ENCODE measurements at regions not wholly inside any gene's neighbourhood (a gene's known extent, or its start where the extent isn't known, plus 50 kb on each side); places are given as distances from the start of the nearest gene placed in this dataset.

DNA sequence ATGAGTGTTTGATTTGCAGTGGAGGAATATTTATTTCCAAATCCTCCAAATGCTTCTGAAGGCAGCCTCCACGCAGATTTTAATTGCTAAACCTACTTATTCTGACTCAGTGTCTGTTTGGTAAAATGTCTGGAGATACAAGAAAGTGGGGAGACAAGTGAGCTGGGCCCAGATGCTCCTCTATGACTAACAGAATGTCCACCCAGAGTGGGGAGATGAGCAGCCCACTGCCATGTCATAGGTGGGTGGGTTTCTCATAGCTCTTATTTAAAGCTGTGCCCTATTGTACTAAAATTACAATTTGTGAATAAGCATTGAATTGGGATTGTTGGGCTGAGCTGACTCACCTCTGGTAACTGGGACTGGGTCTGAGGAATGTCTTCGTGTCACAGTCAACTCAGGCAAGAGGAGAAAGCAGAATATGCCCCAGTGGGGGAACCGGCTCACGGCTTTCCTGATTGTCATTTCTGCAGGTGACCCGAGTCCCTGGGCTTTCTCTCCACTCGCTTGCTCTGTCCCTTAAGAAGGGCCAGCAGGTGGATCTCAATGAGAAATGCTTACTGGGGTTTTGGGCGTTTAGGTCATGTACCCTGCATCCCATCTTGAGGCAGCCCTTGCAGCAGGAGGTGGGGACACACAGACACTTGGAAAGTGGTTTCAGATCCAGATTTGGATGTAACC, 116.3 kb upstream of the SPRED2 start:
- DNase-seq, result no peak

DNA sequence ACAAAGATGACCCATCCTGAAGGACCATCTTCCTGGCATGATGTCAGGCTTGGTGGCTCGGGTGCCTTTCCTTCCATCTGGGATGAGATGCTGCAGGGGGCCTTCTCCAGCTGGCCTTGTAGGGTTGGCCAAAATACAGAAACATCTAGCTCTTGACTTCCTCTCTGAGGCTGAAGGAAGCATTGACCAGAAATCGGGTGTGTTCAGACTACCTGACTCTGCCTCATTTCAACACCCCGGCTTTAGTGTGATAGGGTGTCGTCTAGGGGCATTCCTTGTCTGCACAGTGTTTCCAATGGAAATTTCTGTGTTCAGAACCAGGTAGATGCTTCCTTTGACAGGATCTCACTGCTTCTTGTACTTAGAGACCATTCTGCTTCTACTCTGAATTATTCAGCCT, 115.7 kb upstream of the SPRED2 start:
- DNase-seq, result no peak

DNA sequence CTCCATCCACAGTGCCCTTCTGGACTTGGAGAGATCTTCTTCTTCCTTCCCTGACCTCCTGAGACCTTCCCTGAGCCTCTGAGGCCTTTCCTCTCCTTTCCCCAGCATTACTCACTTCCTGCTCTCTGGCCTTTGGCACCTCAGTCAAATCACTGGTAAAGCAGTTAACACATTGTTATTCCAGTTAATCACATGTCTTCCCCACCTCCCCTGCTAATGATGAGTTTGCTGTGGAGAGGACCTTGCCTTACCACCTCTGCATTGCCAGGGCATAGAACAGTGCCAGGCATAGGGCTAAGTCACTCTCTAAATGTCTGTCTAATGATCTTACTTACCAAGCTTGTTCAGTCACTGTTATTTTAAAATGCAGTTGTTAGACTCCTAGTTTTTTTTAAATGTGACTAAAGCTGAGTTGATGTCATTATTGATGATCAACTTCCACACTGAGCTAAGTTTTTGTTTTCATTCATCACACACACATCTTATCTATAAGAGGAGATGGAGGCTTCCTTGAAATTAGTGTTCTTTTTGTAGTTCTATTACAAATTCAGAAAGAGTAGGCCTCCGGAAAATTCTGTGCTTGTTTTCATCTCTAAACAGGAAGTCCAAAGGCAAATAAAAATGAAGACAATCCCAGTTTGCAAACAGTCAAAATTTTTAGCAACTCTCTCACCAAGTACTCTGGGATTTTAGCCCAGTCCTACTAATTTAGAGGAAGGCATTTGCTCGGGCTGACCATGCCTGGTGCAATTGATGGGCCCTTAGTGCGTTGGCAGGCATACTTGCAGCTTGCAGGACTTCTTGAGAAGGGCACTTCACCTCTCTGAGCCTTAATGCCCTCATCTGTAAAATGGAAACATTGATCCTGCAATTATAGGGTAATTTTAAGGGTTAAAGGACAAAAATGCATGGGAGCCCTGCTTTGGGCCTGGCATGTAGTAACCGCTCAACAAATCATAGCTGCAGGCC, 113.7 kb upstream of the SPRED2 start:
- DNase-seq, result no peak

DNA sequence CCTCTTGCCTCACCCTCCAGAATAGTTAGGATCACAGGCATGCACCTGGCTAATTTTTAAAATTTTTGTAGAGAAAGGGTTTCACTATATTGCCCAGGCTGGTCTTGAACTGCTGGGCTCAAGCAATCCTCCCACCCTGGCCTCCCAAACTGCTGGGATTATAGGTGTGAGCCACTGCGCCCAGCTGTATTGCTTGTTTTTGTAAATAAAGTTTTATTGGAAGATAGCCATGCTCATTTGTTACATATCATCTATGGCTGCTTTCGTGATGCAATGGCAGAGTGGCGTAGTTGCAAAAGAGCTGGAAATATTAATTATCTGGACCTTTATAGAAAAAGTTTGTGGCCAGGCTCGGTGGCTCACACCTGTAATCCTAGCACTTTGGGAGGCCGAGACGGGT, 109.4 kb upstream of the SPRED2 start:
- DNase-seq, result no peak

DNA sequence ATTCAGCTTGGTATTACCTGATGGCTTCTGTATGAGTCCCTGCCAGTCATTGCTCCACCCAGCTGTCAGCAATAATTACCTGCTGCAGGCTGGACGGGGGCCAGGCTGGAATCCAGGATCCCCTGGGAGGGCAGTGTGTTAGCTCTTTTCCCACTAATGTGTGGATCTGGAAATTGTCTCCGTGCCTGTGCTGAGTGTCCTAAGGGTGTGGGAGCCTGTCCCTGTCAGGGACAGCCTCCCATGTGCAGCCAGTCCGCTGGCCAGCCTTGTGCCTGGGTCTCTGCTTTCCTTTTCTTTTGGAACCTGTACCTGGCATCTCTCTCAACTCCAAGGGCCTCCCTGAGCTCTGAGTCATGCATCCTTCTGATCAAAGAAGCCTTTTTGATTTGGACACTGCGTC, 107.2 kb upstream of the SPRED2 start:
- no peak for DNase-seq

DNA sequence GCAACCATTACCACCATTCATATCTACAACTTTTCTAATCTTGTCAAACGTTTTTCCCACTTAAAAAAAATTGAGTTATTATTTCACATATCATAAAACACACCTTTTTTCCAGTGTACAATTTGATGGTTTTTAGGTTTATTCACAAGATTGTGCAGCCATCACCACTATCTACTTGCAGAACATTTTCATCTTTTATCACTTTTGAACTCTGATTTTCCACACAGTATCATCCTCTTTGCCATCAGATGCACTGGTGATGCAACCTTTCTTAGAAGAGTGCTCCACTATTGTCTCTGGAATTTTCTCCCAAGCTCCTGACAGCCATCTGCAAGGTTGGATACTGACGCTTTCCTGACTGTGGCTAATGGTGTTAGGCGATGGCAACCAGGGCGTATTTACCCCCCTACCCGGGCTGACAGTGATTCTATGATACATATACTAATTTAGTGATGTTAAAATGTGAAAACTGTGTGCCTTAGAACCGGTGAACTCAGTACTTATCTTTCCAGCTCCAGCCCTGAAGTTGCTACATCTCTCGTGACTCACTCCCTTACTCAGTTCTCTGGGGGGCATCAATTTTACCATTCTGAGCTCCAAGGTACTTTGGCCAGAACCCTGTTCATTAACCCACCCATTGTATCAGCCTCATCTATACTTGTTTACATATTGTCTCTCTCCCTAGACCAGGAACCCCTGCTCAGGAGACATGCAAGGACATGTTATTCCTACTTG, 105.4 kb upstream of the SPRED2 start:
- no peak for DNase-seq

DNA sequence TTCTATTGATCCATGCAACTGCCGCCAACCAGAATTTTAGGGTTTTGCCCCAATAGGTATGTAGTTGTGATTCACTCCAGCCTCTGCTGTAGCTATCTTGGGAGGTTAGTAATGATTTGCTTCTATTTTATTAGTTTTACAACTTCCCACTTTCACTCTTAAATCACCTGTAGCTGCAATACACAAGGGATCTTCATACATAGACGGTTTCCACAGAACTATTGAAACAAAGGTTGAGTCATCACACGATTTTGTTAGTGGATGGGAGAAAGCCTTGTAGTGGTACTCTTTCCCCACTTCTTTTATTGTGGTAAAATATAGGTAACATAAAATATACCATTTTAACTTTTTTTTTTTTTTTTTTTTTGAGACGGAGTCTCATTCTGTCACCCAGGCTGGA, 104.2 kb upstream of the SPRED2 start:
- DNase-seq, result no peak

DNA sequence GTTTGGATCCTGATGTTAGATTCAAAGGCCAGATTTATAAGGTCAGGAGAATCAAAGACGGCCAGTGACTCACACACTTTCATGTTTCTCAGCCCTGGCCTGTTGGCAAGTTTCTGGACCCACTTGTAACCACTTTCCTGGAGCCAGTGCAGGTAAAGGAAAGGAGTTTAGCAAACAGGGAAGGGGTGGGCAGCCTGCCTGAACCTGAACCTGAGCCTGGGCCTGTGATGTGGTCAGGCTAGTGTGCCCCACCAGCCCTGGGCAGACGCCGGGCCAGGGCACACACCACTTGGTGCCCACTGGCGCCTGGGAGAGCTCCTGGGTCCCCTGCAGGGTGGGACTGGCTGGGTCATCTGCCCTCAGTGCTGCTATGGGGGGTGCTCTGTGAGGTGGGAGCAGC, 100.5 kb upstream of the SPRED2 start:
- no peak for DNase-seq

DNA sequence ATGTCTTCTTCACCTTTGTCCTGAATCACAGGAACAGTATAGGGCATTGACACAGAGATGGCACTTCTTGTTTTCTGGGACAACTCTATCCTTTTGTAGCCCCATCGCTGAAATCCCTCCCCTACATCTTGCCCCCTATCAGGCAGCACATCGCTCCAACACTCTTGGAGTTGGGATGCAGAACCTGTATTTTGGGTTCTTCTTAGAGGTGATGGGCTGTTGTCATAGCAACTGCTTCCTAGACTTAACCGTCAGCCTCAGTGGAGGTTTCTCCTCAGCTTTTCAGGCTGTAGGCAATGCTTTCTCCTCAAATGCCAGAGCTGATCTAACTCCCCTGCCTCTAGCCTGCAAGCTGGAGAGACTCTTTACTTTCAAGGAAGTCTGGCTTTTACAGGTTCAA, 99.9 kb upstream of the SPRED2 start:
- DNase-seq, result no peak

DNA sequence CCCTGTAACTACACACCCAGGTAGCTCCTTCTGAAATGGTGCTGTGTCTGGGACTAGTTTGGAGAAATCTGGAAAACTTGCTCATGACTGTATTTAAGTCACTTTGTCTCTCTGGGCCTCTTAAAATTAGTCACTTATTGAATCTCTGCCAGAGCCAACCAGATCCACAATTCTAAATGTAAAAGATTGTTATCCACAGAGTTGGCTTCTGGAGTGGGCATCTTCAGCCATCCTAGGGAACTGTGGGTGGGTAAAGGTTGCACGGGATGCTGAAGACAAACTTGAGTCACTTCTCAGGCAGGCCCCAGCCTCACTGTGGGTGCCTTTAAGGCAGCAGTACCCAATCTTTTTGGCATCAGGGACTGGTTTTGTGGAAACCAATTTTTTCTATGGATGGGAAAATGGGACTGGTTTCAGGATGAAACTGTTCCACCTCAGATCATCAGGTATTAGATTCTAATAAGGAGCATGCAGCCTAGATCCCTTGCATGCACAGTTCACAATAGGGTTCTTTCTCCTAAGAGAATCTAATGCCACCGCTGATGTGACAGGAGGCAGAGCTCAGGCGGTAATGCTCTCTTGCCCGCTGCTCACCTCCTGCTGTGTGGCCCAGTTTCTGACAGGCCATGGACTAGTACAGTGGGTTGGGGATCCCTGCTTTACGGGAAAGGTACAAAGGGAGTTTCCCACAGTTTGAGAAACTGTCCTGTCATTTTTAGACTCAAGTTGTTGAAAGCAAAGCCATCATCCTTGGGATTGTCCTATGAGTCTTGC, 98.3 kb upstream of the SPRED2 start:
- no peak for DNase-seq

DNA sequence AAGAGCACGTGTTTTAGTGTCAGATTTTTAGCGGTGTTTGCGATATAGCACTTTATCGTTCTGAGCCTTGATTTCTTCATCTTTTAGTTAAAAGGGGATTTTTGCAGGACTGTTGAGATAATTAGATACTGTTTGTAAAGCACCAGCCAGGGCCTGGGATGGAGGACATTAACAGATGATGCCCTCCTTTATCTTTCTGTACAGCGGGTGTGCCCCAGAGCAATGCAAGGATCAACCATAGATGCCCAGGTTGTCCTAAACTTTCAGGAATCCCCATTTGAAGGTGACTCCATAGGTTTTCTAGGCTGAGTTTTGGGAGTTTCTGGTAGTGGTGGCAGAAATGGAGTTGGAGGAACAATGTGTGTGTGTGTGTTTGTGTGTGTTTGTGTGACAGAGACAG, 97.0 kb upstream of the SPRED2 start:
- no peak for DNase-seq

DNA sequence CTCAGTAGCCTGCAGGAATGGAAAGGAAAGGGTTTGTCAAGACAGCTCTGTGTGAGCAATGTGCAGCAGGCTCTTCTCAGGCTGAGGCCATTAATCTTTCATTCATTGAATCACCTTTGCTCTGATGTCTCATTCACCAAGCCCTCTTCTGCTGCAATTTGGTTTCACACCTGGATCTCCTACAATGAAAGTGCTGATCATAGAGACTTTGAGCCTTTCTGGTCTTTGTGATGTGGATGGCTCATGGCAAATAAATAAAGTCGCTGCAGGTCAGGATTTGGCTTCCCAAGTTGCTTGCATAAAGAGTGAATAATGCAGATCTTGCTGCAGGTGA, 95.8 kb upstream of the SPRED2 start:
- DNase-seq, result no peak

DNA sequence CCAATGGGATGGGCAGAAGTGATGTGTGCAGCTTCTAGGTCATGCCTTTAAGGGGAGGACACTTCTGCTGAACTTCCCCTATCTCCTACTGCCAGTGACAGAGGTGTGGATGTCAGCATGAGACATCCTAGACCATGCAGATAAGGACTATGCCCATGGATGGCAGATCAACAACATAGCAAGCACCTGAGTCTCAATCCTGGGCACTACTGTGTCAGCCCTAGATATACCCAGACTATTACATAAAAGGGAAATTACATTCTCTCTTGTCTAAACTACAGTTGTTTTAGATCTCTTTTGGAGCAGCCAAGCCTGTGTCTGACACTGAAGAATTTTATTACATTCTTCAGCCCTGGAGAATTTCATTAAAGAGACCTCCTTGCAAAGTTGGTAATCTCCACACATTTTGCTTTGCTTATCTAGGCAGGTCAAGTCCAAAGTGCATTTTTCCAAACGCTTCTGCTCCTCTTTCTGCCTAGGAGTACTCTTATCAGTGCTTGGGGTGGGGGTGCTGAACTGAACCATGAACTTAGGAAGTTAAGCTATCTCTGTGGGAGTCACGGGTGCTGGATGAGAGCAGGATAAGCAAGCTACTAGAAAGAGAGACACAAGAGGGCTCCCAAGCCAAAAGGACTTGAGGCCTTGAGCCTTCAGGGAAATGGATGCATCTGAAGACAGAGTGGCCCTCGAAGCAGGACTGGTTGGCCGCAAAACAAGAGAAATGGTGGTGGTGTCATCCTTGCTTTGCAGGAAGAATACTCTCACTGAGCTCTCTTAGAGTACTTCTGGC, 95.2 kb upstream of the SPRED2 start:
- DNase-seq, result no peak

DNA sequence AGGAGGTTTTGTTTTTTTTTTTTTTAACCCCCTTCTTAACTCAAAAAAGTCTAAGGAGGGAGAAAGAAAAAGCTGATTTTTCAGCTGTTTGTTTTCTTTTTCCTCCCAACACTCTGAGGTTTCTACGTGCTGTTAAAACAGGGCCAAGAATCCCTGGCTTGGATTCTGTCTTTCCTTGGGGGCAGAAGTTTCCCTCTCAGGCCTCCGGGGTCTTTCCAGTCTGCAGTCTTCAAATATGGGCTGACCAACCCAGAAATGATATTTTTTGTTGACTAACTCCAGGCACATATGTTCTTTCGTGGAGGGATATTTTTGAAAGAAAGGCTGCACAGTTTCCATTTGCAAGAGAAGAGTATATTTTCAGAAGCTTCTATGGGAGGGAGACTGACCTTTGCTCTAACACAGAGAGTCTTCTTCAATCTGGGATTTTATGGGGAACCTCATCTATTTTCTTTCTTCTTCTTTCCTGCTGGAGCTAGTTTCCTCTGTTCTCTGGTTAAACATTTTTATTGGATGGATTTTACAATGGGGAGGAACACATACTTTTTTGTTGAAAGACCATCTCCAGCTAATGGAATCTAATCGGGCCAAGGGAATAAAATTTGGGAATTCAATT, 93.3 kb upstream of the SPRED2 start:
- no peak for DNase-seq

DNA sequence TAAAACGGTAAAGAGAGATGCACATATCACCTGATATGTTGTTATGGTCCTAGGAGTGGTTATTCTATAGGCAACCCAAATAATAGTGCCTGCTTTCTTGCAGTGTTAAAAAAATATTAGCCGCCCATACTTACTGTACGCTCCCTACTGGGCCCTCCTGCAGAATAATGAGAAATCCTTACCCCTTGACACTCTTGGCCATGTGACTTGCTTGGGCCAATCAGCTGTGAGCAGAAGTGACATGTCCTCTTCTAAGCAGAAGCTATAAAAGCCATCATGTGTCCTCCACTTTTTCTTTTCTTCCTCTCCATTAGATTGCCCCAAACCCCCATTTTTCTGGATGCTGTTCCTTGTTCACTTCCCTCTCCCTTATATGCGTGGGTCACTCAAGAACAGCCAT, 90.5 kb upstream of the SPRED2 start:
- DNase-seq, result no peak

DNA sequence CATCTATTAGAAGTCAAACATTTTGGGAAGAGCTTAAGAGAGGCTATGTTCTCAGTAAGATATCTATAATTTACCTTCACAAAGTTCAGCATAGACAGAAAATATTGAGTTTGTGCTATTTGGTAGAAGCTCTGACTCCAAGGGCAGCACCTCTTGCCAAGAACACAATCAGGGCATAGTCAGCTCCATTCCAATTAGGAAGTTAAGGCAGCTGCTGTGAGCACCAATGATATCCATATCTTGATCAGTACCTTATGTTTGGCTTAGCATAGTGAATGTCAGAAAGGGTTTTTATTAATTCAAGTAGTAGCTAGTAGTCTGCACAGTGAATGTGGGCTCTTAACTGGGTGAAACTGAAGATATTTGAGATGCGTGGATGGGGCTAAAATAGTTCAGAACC, 86.4 kb upstream of the SPRED2 start:
- DNase-seq, result no peak

DNA sequence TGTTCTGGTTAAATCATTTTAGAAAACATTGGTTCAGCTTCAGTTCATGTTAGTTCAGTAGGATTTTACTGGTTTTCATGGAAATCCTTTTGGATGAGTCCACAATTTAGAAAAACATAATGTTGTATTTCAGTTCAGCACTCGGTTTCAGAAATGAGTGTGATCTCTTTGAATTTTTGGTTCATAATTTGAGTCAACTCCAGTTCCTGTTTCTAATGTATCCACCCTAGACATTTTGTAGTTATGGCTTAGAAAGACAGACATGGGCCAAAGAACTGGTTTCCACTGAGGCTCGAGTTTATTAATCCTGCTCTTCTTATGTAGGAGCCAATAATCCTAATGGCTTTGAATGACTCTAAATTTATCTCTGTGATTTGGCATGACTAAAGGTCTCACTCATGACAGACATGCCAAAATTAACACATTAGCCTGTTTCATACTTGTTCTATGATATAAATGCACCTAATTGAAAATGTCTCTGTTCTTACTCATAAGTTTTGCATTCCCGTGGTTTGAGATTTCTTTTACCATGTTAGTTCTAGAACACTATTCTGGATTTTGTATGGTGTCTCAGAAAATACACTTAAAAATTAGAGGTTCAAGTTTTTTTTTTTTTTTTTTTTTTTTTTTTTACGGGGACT, 82.3 kb upstream of the SPRED2 start:
- no peak for DNase-seq

DNA sequence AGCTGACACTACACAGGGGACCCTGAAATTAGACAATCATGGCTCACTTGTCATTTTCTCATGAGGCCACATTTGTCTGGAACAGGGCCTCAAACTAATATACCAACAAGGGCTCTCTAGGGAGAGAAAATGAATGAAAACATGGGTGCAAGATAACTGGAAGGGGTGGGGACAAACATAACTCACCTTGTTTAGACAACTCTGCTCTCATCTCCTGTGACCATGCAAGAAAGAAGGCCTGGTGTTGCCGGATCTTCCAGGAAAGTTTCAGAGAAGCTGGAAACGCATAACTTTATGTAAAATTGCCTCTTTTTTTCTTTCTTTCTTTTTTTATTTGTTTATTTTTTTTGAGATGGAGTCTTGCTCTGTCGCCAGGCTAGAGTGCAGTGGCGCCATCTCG, 80.4 kb upstream of the SPRED2 start:
- DNase-seq, result no peak

DNA sequence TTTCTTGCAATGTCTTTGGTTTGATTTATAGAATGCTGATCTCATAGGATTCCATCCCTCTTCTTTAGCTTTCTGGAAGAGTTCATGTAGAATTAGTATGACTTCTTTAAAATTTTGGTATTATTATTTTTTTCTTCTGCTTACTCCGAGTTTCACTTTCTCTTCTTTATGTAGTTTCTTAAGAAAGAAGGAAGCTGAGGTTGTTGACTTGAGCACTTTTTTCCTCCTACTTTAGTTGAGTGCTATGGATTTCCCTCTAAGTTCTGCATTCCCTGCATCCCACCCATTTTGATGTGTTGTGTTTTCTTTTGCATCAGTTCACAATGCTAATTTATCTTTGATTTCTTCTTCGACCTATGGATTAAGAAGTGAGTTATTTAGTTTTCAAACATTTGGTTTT, 78.9 kb upstream of the SPRED2 start:
- no peak for DNase-seq

DNA sequence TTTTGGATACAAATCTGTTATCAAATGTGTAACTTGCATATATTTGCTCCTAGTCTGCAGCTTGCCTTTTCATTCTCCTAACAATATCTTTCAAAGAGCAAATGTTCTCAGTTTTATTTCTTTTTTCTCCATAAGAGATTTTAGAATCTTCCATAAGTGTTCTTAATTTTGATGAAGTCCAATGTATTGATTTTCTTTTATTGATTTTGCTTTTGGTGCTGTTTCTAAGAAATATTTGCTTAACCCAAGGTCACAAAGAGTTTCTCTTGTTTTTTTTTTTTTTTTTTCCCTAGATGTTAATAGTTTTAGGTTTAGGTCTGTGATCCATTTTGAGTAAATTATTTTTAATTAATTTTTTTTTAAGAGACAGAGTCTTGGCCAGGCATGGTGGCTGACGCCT, 75.8 kb upstream of the SPRED2 start:
- no peak for DNase-seq
